GM18517 (cell line): ENCODE measurements at regions not wholly inside any gene's neighbourhood (a gene's known extent, or its start where the extent isn't known, plus 50 kb on each side); places are given as distances from the start of the nearest gene placed in this dataset.
A peak's percentile ranks its signal among the peaks of the same experiment; 100 is the strongest.

Experiments
- ATAC-seq: cut with Tn5 transposase; IDR thresholded peaks from one replicate; pipeline ENCODE4 v1.9.1; 2021; ENCODE audit warnings: mild to moderate bottlenecking, moderate library complexity; ENCODE audit not compliant: unreplicated experiment

- ATAC-seq: no peak
Measured at GRCh38 chr1:106879538-106879937, 176.9 kb upstream of the PRMT6 start.

- no peak for ATAC-seq
Measured at GRCh38 chr1:106880226-106880625, 176.2 kb upstream of the PRMT6 start.

GRCh38 chr1:106883208-106883607 is 173.3 kb upstream of the PRMT6 start:
- ATAC-seq: no peak

- no peak for ATAC-seq
Measured at GRCh38 chr1:106889059-106889458, 167.4 kb upstream of the PRMT6 start.

GRCh38 chr1:106889583-106889982 is 166.9 kb upstream of the PRMT6 start:
- no peak for ATAC-seq

GRCh38 chr1:106897976-106898375 is 158.5 kb upstream of the PRMT6 start:
- no peak for ATAC-seq

GRCh38 chr1:106899644-106900043 is 156.8 kb upstream of the PRMT6 start:
- ATAC-seq: no peak

GRCh38 chr1:106907795-106908194 is 148.7 kb upstream of the PRMT6 start:
- peak; percentile 99 for ATAC-seq

- ATAC-seq: no peak
Measured at GRCh38 chr1:106908689-106909088, 147.8 kb upstream of the PRMT6 start.

- no peak for ATAC-seq
Measured at GRCh38 chr1:106910798-106911197, 145.7 kb upstream of the PRMT6 start.

- ATAC-seq: no peak
Measured at GRCh38 chr1:106912131-106912530, 144.3 kb upstream of the PRMT6 start.

- no peak for ATAC-seq
Measured at GRCh38 chr1:106921186-106921585, 135.3 kb upstream of the PRMT6 start.

- ATAC-seq: no peak
Measured at GRCh38 chr1:106924360-106924759, 132.1 kb upstream of the PRMT6 start.

GRCh38 chr1:106925750-106926149 is 130.7 kb upstream of the PRMT6 start:
- ATAC-seq: no peak

- no peak for ATAC-seq
Measured at GRCh38 chr1:106926803-106927582, 129.5 kb upstream of the PRMT6 start.

GRCh38 chr1:106937104-106937503 is 119.4 kb upstream of the PRMT6 start:
- no peak for ATAC-seq

- ATAC-seq: no peak
Measured at GRCh38 chr1:106944721-106945120, 111.8 kb upstream of the PRMT6 start.

- ATAC-seq: no peak
Measured at GRCh38 chr1:106952776-106953175, 103.7 kb upstream of the PRMT6 start.

GRCh38 chr1:106954661-106955229 is 101.7 kb upstream of the PRMT6 start:
- no peak for ATAC-seq

- no peak for ATAC-seq
Measured at GRCh38 chr1:106956721-106957120, 99.8 kb upstream of the PRMT6 start.

GRCh38 chr1:106957795-106958194 is 98.7 kb upstream of the PRMT6 start:
- no peak for ATAC-seq

GRCh38 chr1:106960412-106960811 is 96.1 kb upstream of the PRMT6 start:
- ATAC-seq: no peak

- ATAC-seq: no peak
Measured at GRCh38 chr1:106961646-106962045, 94.8 kb upstream of the PRMT6 start.
